ENCODE measurements at regions not wholly inside any gene's neighbourhood (a gene's known extent, or its start where the extent isn't known, plus 50 kb on each side); places are given as distances from the start of the nearest gene placed in this dataset.

GRCh38 chr2:886072-887022, 64.3 kb upstream of the SNTG2 start (continued):
- TF ChIP-seq FOSL2 (IDR thresholded peaks at IDR 0.05; ENCODE audit: borderline replicate concordance, low read depth) (no peak), PBX3 (IDR thresholded peaks at IDR 0.05) (no peak)

GRCh38 chr2:885230-886071, 65.2 kb upstream of the SNTG2 start:
- Histone ChIP-seq H2AFZ (ENCODE audit: low read depth) (no peak overlapping the region), H3K27ac (ENCODE audit: low read depth in 2 of 2, low read length in 1 of 2) (no peak overlapping the region), H4K20me1 (ENCODE audit: insufficient read depth) (no peaks in the 10 kb centered on the region), H3K9me2 (no peaks in the 10 kb centered on the region), H3K79me2 (ENCODE audit: insufficient read depth) (no peaks in the 10 kb centered on the region), H3K4me1 (ENCODE audit: control insufficient read depth in 1 of 2, insufficient read depth in 2 of 2, low read depth in 1 of 2, low read length in 1 of 2) (no peaks in the 10 kb centered on the region), H3K4me2 (no peak overlapping the region), H3K9me3 (no peaks in the 10 kb centered on the region; the same call in 1 of the 2 replicates), H3F3A (replicated peaks; ENCODE audit: insufficient read depth) (no peaks in the 10 kb centered on the region), H3K4me3 (ENCODE audit: low read depth in 2 of 2, low read length in 1 of 2) (no peak overlapping the region), H3K36me3 (replicated peaks in 1 of 2; ENCODE audit: control insufficient read depth in 1 of 2, insufficient read depth in 2 of 2, low read length in 1 of 2) (no peaks in the 10 kb centered on the region), H3K27me3 (ENCODE audit: insufficient read depth) (no peaks in the 10 kb centered on the region), H3K9ac (no peak overlapping the region)
- WGBS (ENCODE audit: low lambda C conversion rate), result 29% methylated on average over 22 of the region's 26 CpGs
- ChIA-PET POLR2A (no interaction called here), CTCF (interaction anchor here (0.6 kb wide), 1 partner anchor 18 kb away, joined by 3 read pairs; no protein-coding TSS in a partner anchor)
- DNase-seq, result no peak
- no peak for TF ChIP-seq ZBTB33 (IDR thresholded peaks at IDR 0.05; ENCODE audit: borderline replicate concordance, low read depth)
- TF ChIP-seq RFX5 (IDR thresholded peaks at IDR 0.05; ENCODE audit: low read length), result no peak
- TF ChIP-seq NRF1 (IDR thresholded peaks at IDR 0.05; ENCODE audit: low read depth, low read length), result no peak
- no peak for TF ChIP-seq JUND (IDR thresholded peaks at IDR 0.05)
- TF ChIP-seq GABPA (IDR thresholded peaks at IDR 0.05; ENCODE audit: low read depth), result no peak
